Upper lobe of left lung (tissue), 4 donors: ENCODE measurements at regions not wholly inside any gene's neighbourhood (a gene's known extent, or its start where the extent isn't known, plus 50 kb on each side); places are given as distances from the start of the nearest gene placed in this dataset.

ENCODE experiments used
- POLR2A ChIP-seq, 4 donors: fragments of 450-650 bp; IDR thresholded peaks; one replicate each; pipeline ENCODE4 v1.5.1; 2016 to 2017; ENCODE audit warnings: antibody characterized with exemption in 4 of 4, mild to moderate bottlenecking in 2 of 4
- POLR2AphosphoS5 ChIP-seq, 2 donors: sonication (generic); formaldehyde crosslinking; IDR thresholded peaks; one replicate each; pipeline ENCODE4 v1.5.1; 2017; ENCODE audit warnings: antibody characterized with exemption in 2 of 2
- TF ChIP-seq, protein P1 (sequence below), 6 experiments: fragments of 450-650 bp in 4 of 6; fragments of 200-600 bp in 2 of 6; sonication (generic) in 2 of 6; IDR thresholded peaks; one replicate each; pipeline ENCODE4 v1.5.1; 2016 to 2019; ENCODE audit warnings: antibody characterized with exemption in 6 of 6

DNA sequence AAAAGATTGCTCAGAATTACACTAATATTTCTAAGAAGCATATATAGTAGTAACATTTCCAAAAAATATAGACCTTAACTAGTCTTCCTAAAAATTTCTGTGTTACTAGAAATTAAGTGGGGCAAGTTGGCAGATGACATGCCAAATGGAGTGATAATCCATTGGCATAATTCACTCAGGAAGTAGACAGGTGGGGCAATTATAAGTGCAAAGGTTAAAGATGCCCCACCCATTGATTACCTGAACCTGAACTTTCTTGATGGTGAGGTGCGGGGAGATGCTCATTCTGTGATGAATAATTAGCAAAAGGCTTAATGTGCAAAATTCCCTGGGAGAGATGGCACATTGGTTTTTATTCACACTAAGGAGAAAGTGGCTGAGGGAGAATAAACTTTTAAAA is 145.8 kb upstream of the RASGEF1B start:
- no peak for TF ChIP-seq POLR2A (IDR thresholded peaks at IDR 0.05)
- TF ChIP-seq, protein P1, sequence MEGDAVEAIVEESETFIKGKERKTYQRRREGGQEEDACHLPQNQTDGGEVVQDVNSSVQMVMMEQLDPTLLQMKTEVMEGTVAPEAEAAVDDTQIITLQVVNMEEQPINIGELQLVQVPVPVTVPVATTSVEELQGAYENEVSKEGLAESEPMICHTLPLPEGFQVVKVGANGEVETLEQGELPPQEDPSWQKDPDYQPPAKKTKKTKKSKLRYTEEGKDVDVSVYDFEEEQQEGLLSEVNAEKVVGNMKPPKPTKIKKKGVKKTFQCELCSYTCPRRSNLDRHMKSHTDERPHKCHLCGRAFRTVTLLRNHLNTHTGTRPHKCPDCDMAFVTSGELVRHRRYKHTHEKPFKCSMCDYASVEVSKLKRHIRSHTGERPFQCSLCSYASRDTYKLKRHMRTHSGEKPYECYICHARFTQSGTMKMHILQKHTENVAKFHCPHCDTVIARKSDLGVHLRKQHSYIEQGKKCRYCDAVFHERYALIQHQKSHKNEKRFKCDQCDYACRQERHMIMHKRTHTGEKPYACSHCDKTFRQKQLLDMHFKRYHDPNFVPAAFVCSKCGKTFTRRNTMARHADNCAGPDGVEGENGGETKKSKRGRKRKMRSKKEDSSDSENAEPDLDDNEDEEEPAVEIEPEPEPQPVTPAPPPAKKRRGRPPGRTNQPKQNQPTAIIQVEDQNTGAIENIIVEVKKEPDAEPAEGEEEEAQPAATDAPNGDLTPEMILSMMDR (IDR thresholded peaks at IDR 0.05): no peak
- no peak for TF ChIP-seq POLR2AphosphoS5 (IDR thresholded peaks at IDR 0.05)
